ENCODE measurements at regions not wholly inside any gene's neighbourhood (a gene's known extent, or its start where the extent isn't known, plus 50 kb on each side); places are given as distances from the start of the nearest gene placed in this dataset.

GRCh38 chr10:108822026-108822425 lies 1101.3 kb downstream of the XPNPEP1 start:
- no peaks in the 10 kb centered on the region for H3K4me1 ChIP-seq (replicated peaks)
- no peak overlapping the region for H3K27ac ChIP-seq
- DNase-seq (ENCODE audit: low read depth in 1 of 2, low spot score in 2 of 2), result no peak
- H3K27me3 ChIP-seq (replicated peaks), result no peaks in the 10 kb centered on the region
- H3K4me3 ChIP-seq, result no peak overlapping the region
- no peaks in the 10 kb centered on the region for H3K9me3 ChIP-seq (replicated peaks)
- H3K36me3 ChIP-seq, result no peaks in the 10 kb centered on the region

- Histone ChIP-seq H3K9me3 (replicated peaks) (no peaks in the 10 kb centered on the region), H3K4me3 (no peak overlapping the region), H3K27ac (no peak overlapping the region), H3K36me3 (no peaks in the 10 kb centered on the region), H3K27me3 (replicated peaks) (no peaks in the 10 kb centered on the region), H3K4me1 (replicated peaks) (no peaks in the 10 kb centered on the region)
- DNase-seq (ENCODE audit: low read depth in 1 of 2, low spot score in 2 of 2), result no peak
These were observed 1104.0 kb downstream of the XPNPEP1 start for GRCh38 chr10:108819302-108819701.

- DNase-seq (ENCODE audit: low read depth in 1 of 2, low spot score in 2 of 2), result no peak
- H3K9me3 ChIP-seq (replicated peaks), result no peaks in the 10 kb centered on the region; the same call in 1 of the 2 replicates
- H3K27ac ChIP-seq, result no peak overlapping the region
These were observed 1105.7 kb downstream of the XPNPEP1 start for GRCh38 chr10:108817584-108817983.

GRCh38 chr10:108817135-108817534 lies 1106.2 kb downstream of the XPNPEP1 start:
- no peaks in the 10 kb centered on the region for H3K36me3 ChIP-seq
- no peak overlapping the region for H3K4me3 ChIP-seq
- no peaks in the 10 kb centered on the region for H3K27me3 ChIP-seq (replicated peaks)
- H3K27ac ChIP-seq, result no peak overlapping the region
- H3K4me1 ChIP-seq (replicated peaks), result no peaks in the 10 kb centered on the region
- DNase-seq (ENCODE audit: low read depth in 1 of 2, low spot score in 2 of 2), result no peak
- H3K9me3 ChIP-seq (replicated peaks), result no peaks in the 10 kb centered on the region; the same call in 1 of the 2 replicates

More at GRCh38 chr10:108817584-108817983, 1105.7 kb downstream of the XPNPEP1 start:
- H3K4me3 ChIP-seq, result no peak overlapping the region
- H3K4me1 ChIP-seq (replicated peaks), result no peaks in the 10 kb centered on the region
- no peaks in the 10 kb centered on the region for H3K36me3 ChIP-seq
- no peaks in the 10 kb centered on the region for H3K27me3 ChIP-seq (replicated peaks)

- Histone ChIP-seq H3K4me1 (replicated peaks) (no peaks in the 10 kb centered on the region), H3K27ac (no peak overlapping the region), H3K27me3 (replicated peaks) (no peaks in the 10 kb centered on the region), H3K9me3 (replicated peaks) (no peaks in the 10 kb centered on the region; the same call in 1 of the 2 replicates), H3K4me3 (no peak overlapping the region), H3K36me3 (no peaks in the 10 kb centered on the region)
- no peak for DNase-seq (ENCODE audit: low read depth in 1 of 2, low spot score in 2 of 2)
These were observed 1110.4 kb downstream of the XPNPEP1 start for GRCh38 chr10:108812906-108813305.

- Histone ChIP-seq H3K36me3 (no peaks in the 10 kb centered on the region), H3K4me1 (replicated peaks) (no peaks in the 10 kb centered on the region), H3K27ac (no peak overlapping the region), H3K4me3 (no peak overlapping the region), H3K9me3 (replicated peaks) (no peaks in the 10 kb centered on the region; the same call in 1 of the 2 replicates), H3K27me3 (replicated peaks) (no peaks in the 10 kb centered on the region)
- no peak for DNase-seq (ENCODE audit: low read depth in 1 of 2, low spot score in 2 of 2)
These were observed 1111.0 kb downstream of the XPNPEP1 start for GRCh38 chr10:108812296-108812695.

- no peaks in the 10 kb centered on the region for H3K27me3 ChIP-seq (replicated peaks)
- H3K4me1 ChIP-seq (replicated peaks), result no peaks in the 10 kb centered on the region
- no peak overlapping the region for H3K27ac ChIP-seq
- H3K4me3 ChIP-seq, result no peak overlapping the region
- no peaks in the 10 kb centered on the region; the same call in 1 of the 2 replicates for H3K9me3 ChIP-seq (replicated peaks)
- DNase-seq (ENCODE audit: low read depth in 1 of 2, low spot score in 2 of 2), result no peak
- no peaks in the 10 kb centered on the region for H3K36me3 ChIP-seq
These were observed 1115.1 kb downstream of the XPNPEP1 start for GRCh38 chr10:108808228-108808627.

- Histone ChIP-seq H3K4me1 (replicated peaks) (no peaks in the 10 kb centered on the region), H3K4me3 (no peak overlapping the region), H3K36me3 (no peaks in the 10 kb centered on the region), H3K9me3 (replicated peaks) (no peaks in the 10 kb centered on the region), H3K27ac (no peak overlapping the region), H3K27me3 (replicated peaks) (no peaks in the 10 kb centered on the region)
- DNase-seq (ENCODE audit: low read depth in 1 of 2, low spot score in 2 of 2), result peak in 1 of 2 experiments; percentile 5
These were observed 1121.4 kb downstream of the XPNPEP1 start for GRCh38 chr10:108801775-108802517.

GRCh38 chr10:108801220-108801619 lies 1122.1 kb downstream of the XPNPEP1 start:
- no peaks in the 10 kb centered on the region for H3K27me3 ChIP-seq (replicated peaks)
- H3K27ac ChIP-seq, result no peak overlapping the region
- H3K9me3 ChIP-seq (replicated peaks), result no peaks in the 10 kb centered on the region
- no peaks in the 10 kb centered on the region for H3K36me3 ChIP-seq
- no peak for DNase-seq (ENCODE audit: low read depth in 1 of 2, low spot score in 2 of 2)
- no peaks in the 10 kb centered on the region for H3K4me1 ChIP-seq (replicated peaks)
- no peak overlapping the region for H3K4me3 ChIP-seq

GRCh38 chr10:108797573-108797972 lies 1125.7 kb downstream of the XPNPEP1 start:
- Histone ChIP-seq H3K27me3 (replicated peaks) (no peaks in the 10 kb centered on the region), H3K36me3 (no peaks in the 10 kb centered on the region), H3K27ac (no peak overlapping the region), H3K4me3 (no peak overlapping the region), H3K9me3 (replicated peaks) (no peaks in the 10 kb centered on the region), H3K4me1 (replicated peaks) (no peaks in the 10 kb centered on the region)
- DNase-seq (ENCODE audit: low read depth in 1 of 2, low spot score in 2 of 2), result no peak

GRCh38 chr10:108791794-108792474 lies 1131.4 kb downstream of the XPNPEP1 start:
- Histone ChIP-seq H3K27me3 (replicated peaks) (no peaks in the 10 kb centered on the region), H3K27ac (no peak overlapping the region), H3K4me3 (no peak overlapping the region), H3K9me3 (replicated peaks) (peaks cover 3% of the 10 kb centered on the region; the same call in 1 of the 2 replicates), H3K4me1 (replicated peaks) (no peaks in the 10 kb centered on the region), H3K36me3 (no peaks in the 10 kb centered on the region)
- DNase-seq (ENCODE audit: low read depth in 1 of 2, low spot score in 2 of 2), result no peak

- H3K27ac ChIP-seq, result no peak overlapping the region
These were observed 1132.3 kb downstream of the XPNPEP1 start for GRCh38 chr10:108791030-108791429.

GRCh38 chr10:108789919-108790318 lies 1133.4 kb downstream of the XPNPEP1 start:
- no peak for DNase-seq (ENCODE audit: low read depth in 1 of 2, low spot score in 2 of 2)
- Histone ChIP-seq H3K9me3 (replicated peaks) (peaks cover 13% of the 10 kb centered on the region), H3K27me3 (replicated peaks) (no peaks in the 10 kb centered on the region), H3K36me3 (no peaks in the 10 kb centered on the region), H3K4me1 (replicated peaks) (no peaks in the 10 kb centered on the region), H3K4me3 (no peak overlapping the region), H3K27ac (no peak overlapping the region)

More at GRCh38 chr10:108791030-108791429, 1132.3 kb downstream of the XPNPEP1 start:
- no peaks in the 10 kb centered on the region for H3K36me3 ChIP-seq
- peaks cover 5% of the 10 kb centered on the region for H3K9me3 ChIP-seq (replicated peaks)
- H3K27me3 ChIP-seq (replicated peaks), result no peaks in the 10 kb centered on the region
- no peak for DNase-seq (ENCODE audit: low read depth in 1 of 2, low spot score in 2 of 2)
- no peaks in the 10 kb centered on the region for H3K4me1 ChIP-seq (replicated peaks)
- no peak overlapping the region for H3K4me3 ChIP-seq

- H3K9me3 ChIP-seq (replicated peaks), result peaks cover 14% of the 10 kb centered on the region
- no peak overlapping the region for H3K4me3 ChIP-seq
- no peaks in the 10 kb centered on the region for H3K36me3 ChIP-seq
- DNase-seq (ENCODE audit: low read depth in 1 of 2, low spot score in 2 of 2), result no peak
- no peaks in the 10 kb centered on the region for H3K27me3 ChIP-seq (replicated peaks)
- H3K27ac ChIP-seq, result no peak overlapping the region
- H3K4me1 ChIP-seq (replicated peaks), result no peaks in the 10 kb centered on the region
These were observed 1134.0 kb downstream of the XPNPEP1 start for GRCh38 chr10:108789336-108789735.

Measured in SJSA1 (cell line).